PC-3 (cell line): ENCODE measurements at regions not wholly inside any gene's neighbourhood (a gene's known extent, or its start where the extent isn't known, plus 50 kb on each side); places are given as distances from the start of the nearest gene placed in this dataset.

Experiments
- ATAC-seq: fragments of 200-7000 bp; cut with Tn5 transposase; 2 replicates; pipeline ENCODE4 v1.9.1; 2020; ENCODE audit warnings: mild to moderate bottlenecking, moderate library complexity
- BruUV-seq: library from RNA; stranded (reverse); fragments of 400-500 nt; replicated peaks from 2 replicates; lab custom pipeline; 2021; lab: Mats Ljungman, UMichigan
- CTCF ChIA-PET: fragments of 300-600 bp; sonication (Branson Sonifier 250); formaldehyde crosslinking; loops from one replicate; lab custom pipeline; 2022; ENCODE audit warnings: antibody characterized with exemption; lab: Charles Lee
- POLR2A ChIA-PET: fragments of 300-600 bp; sonication (Branson Sonifier 250); formaldehyde crosslinking; loops from one replicate; lab custom pipeline; 2022; ENCODE audit warnings: antibody characterized with exemption; ENCODE audit not compliant: unreplicated experiment; lab: Charles Lee
- DNase-seq: peaks from one replicate; pipeline ENCODE4 v3.0.0-alpha.2; 2015
- H2AFZ ChIP-seq: fragments of 300-600 bp; sonication (generic); 2 replicates; pipeline ENCODE4 v1.6.0; 2016; ENCODE audit warnings: antibody characterized with exemption, low read length
- H3F3A ChIP-seq: fragments of 300-600 bp; sonication (generic); one replicate; pipeline ENCODE4 v1.6.0; 2017; ENCODE audit warnings: antibody characterized with exemption, low read length, control low read depth, mild to moderate bottlenecking; ENCODE audit not compliant: unreplicated experiment
- H3K27ac ChIP-seq: fragments of 300-600 bp; sonication (generic); 2 replicates; pipeline ENCODE4 v1.5.1; 2016; ENCODE audit warnings: mild to moderate bottlenecking, low read length
- H3K27me3 ChIP-seq: fragments of 300-600 bp; sonication (generic); 2 replicates; pipeline ENCODE4 v1.6.1; 2016; ENCODE audit warnings: low read length, mixed read lengths
- H3K36me3 ChIP-seq: fragments of 300-600 bp; sonication (generic); 2 replicates; pipeline ENCODE4 v1.6.1; 2016; ENCODE audit warnings: low read depth, mixed run types, low read length, mixed read lengths
- H3K4me1 ChIP-seq: fragments of 300-600 bp; sonication (generic); 2 replicates; pipeline ENCODE4 v1.5.1; 2016; ENCODE audit warnings: low read length; ENCODE audit not compliant: insufficient read depth
- H3K4me2 ChIP-seq: fragments of 300-600 bp; sonication (generic); 2 replicates; pipeline ENCODE4 v1.6.0; 2016; ENCODE audit warnings: low read length
- H3K4me3 ChIP-seq: fragments of 300-600 bp; sonication (generic); 2 replicates; pipeline ENCODE4 v1.5.1; 2016; ENCODE audit warnings: mild to moderate bottlenecking, low read length, mixed read lengths
- H3K79me2 ChIP-seq: fragments of 300-600 bp; sonication (generic); 2 replicates; pipeline ENCODE4 v1.6.1; 2017; ENCODE audit warnings: low read length, mixed read lengths
- H3K9ac ChIP-seq: fragments of 300-600 bp; sonication (generic); 2 replicates; pipeline ENCODE4 v1.6.0; 2016; ENCODE audit warnings: mild to moderate bottlenecking, low read length
- H3K9me2 ChIP-seq: fragments of 300-600 bp; sonication (generic); replicated peaks from 2 replicates; pipeline ENCODE4 v1.6.1; 2016; ENCODE audit warnings: mixed run types, low read length, mixed read lengths
- H3K9me3 ChIP-seq: fragments of 300-600 bp; sonication (generic); 2 replicates; pipeline ENCODE4 v1.6.1; 2016; ENCODE audit warnings: low read length, mixed read lengths
- H4K20me1 ChIP-seq: fragments of 300-600 bp; sonication (generic); 2 replicates; pipeline ENCODE4 v1.6.1; 2016; ENCODE audit warnings: low read length, mixed read lengths
- CTCF ChIP-seq: fragments of 300-600 bp; sonication (generic); conservative IDR thresholded peaks from 2 replicates; pipeline ENCODE4 v1.5.1; 2017; ENCODE audit warnings: antibody characterized with exemption, low read depth, mild to moderate bottlenecking, low read length
- EZH2 ChIP-seq: fragments of 300-600 bp; sonication (generic); IDR thresholded peaks from one replicate; pipeline ENCODE4 v1.6.1; 2017; ENCODE audit warnings: antibody characterized with exemption, mild to moderate bottlenecking, low read length; ENCODE audit not compliant: unreplicated experiment
- EZH2phosphoT487 ChIP-seq: fragments of 300-600 bp; sonication (generic); IDR thresholded peaks from 2 replicates; pipeline ENCODE4 v1.6.1; 2018; ENCODE audit warnings: mild to moderate bottlenecking, antibody characterized with exemption, low read length, borderline replicate concordance
- intact Hi-C: fragments of 100-400 bp; cut with micrococcal nuclease; formaldehyde crosslinking; loops from 2 replicates; pipeline ENCODE4 v1.9.0; 2023

- BruUV-seq, result no TSS peak
- Histone ChIP-seq H3K9me3 (0 out of 2 replicates have a peak, but pooled peaks cover 3% of the 10 kb centered on the region), H3K27ac (no peak overlapping the region), H3K4me2 (no peak overlapping the region), H3K9me2 (no peaks in the 10 kb centered on the region), H3F3A (no peaks in the 10 kb centered on the region), H3K27me3 (no peaks in the 10 kb centered on the region), H3K79me2 (no peaks in the 10 kb centered on the region), H3K4me1 (no peaks in the 10 kb centered on the region), H3K4me3 (no peak overlapping the region), H3K36me3 (no peaks in the 10 kb centered on the region), H4K20me1 (no peaks in the 10 kb centered on the region), H3K9ac (no peak overlapping the region), H2AFZ (no peak overlapping the region)
- no peak for ATAC-seq
- POLR2A ChIA-PET, result no interaction called here
- no peak for DNase-seq
- TF ChIP-seq EZH2, result no peak
- TF ChIP-seq EZH2phosphoT487, result no peak
- no peak for TF ChIP-seq CTCF
- CTCF ChIA-PET, result no interaction called here
- intact Hi-C loops, result no loop called here
Observed at GRCh38 chr2:16148632-16149348, 208.4 kb downstream of the MYCN start.

GRCh38 chr2:16142383-16143361 is 202.3 kb downstream of the MYCN start:
- H3K9me3 ChIP-seq, result 0 out of 2 replicates have a peak, but pooled peaks cover 4% of the 10 kb centered on the region
- no peak for TF ChIP-seq CTCF
- no peak for TF ChIP-seq EZH2phosphoT487
- TF ChIP-seq EZH2, result no peak
- ChIA-PET CTCF (no interaction called here), POLR2A (no interaction called here)
- H3K79me2 ChIP-seq, result no peaks in the 10 kb centered on the region
- H3K27me3 ChIP-seq, result no peaks in the 10 kb centered on the region
- H4K20me1 ChIP-seq, result no peaks in the 10 kb centered on the region
- H3K27ac ChIP-seq, result no peak overlapping the region
- H3K4me1 ChIP-seq, result no peaks in the 10 kb centered on the region
- no TSS peak for BruUV-seq
- H3K4me3 ChIP-seq, result no peak overlapping the region
- intact Hi-C loops, result no loop called here
- no peaks in the 10 kb centered on the region for H3K9me2 ChIP-seq
- no peaks in the 10 kb centered on the region for H3F3A ChIP-seq
- ATAC-seq (no peak), DNase-seq (no peak)
- no peak overlapping the region for H2AFZ ChIP-seq
- no peak overlapping the region for H3K9ac ChIP-seq
- no peak overlapping the region for H3K4me2 ChIP-seq
- no peaks in the 10 kb centered on the region for H3K36me3 ChIP-seq

DNA sequence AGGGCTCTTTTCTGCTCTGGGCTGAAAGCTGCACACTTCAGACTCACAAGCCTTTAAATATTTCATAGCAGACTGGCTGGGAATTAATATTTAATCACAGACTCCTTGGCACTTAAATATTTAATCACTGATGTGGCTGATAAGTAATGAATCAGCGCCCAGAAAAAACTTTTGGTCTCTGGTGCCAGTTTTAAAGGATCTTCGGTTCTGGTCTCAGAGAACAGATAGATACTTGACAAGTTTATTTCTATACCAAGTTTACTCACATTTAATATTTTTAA is 201.2 kb downstream of the MYCN start:
- no peak overlapping the region for H3K27ac ChIP-seq
- ATAC-seq, result no peak
- no peak for DNase-seq
- H3K27me3 ChIP-seq, result no peaks in the 10 kb centered on the region
- BruUV-seq, result no TSS peak
- H3K4me3 ChIP-seq, result no peak overlapping the region
- ChIA-PET POLR2A (no interaction called here), CTCF (no interaction called here)
- no peaks in the 10 kb centered on the region for H3F3A ChIP-seq
- H3K36me3 ChIP-seq, result no peaks in the 10 kb centered on the region
- H3K9me3 ChIP-seq, result 0 out of 2 replicates have a peak, but pooled peaks cover 4% of the 10 kb centered on the region
- H3K9me2 ChIP-seq, result no peaks in the 10 kb centered on the region
- TF ChIP-seq EZH2phosphoT487, result no peak
- no peak for TF ChIP-seq CTCF
- TF ChIP-seq EZH2, result no peak
- no peaks in the 10 kb centered on the region for H3K4me1 ChIP-seq
- H3K9ac ChIP-seq, result no peak overlapping the region
- H2AFZ ChIP-seq, result no peak overlapping the region
- no peaks in the 10 kb centered on the region for H4K20me1 ChIP-seq
- intact Hi-C loops, result no loop called here
- H3K4me2 ChIP-seq, result no peak overlapping the region
- no peaks in the 10 kb centered on the region for H3K79me2 ChIP-seq
